HG02970 (cell line): ENCODE measurements at regions not wholly inside any gene's neighbourhood (a gene's known extent, or its start where the extent isn't known, plus 50 kb on each side); places are given as distances from the start of the nearest gene placed in this dataset.

Source experiments
- ATAC-seq: cut with Tn5 transposase; IDR thresholded peaks from one replicate; pipeline ENCODE4 v1.9.1; 2021; ENCODE audit warnings: mild to moderate bottlenecking, moderate library complexity, moderate number of reproducible peaks; ENCODE audit not compliant: unreplicated experiment, low FRiP score

DNA sequence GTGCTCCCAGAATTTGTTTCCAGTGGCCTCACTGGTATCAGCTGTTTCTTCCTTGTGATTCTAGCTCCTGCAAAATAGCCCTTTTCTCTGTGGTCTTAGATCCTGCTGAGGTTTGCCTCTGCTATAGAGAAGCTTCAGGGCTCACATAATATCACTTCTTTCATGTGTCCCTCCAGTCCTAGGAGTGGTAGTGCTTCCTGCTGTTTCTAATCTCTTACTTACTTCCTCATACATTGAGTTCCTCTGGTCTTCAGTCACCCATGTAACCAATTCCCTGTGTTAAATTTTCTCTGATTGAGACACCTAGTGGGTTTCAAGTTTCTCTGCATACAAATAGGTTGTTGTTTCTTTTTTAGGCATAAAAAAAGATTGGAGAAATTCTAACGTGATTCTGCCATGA lies 1567.9 kb downstream of the ARAP2 start:
- ATAC-seq = no peak

DNA sequence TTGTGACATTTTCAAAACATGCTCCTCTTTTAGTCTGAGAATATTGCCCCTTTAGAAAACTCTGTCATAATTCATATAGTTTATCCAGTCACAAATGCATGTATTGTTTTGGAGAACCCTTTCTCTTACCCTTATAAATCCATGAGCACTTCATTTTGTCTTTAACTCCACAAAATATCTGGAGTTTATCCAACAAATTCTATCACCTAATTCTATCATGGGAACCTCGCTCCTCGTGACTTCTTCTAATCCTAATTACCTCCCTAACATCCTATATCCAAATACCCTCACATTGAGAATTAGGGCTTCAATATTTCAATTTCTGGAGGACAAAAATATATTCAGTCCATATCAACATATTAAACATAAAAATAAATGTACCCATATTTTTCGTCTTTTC lies 1565.9 kb downstream of the ARAP2 start:
- no peak for ATAC-seq

DNA sequence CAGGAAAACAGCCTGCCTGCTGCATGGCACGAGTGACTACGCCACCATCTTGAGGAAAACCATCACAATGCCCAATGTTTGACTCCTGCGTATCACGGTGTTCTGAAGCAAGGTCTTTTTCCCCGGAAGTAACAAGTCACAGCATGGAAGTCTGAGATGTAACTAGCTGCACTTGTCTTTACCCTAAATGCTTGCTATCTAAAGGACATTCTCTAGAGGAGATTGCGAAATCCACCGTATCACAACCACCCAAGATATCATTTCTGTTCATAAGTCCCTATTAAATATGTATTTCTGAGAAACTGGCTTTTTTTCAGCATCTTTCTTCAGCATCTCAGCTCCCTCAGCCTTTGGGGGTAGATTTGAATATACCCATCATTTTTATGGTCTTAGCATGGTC lies 1565.1 kb downstream of the ARAP2 start:
- ATAC-seq = no peak

DNA sequence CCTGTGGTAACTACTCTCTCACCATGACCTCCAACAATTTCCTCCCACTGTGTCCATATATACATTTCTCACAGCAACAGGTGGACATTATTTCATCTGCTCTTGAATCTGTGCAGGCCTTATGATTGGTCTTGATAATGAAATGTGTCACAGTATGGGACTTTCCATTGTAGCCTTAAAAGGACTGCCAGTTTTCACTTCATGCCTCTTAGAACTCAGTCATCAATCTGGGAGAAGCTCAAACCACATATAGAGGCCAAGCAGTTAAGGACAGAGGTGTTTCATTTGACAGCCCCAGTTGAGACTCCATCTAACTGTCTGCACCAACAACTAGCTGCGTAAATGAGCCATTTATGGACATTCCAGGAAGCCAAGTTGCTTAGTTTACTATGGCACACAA lies 1534.8 kb downstream of the ARAP2 start:
- ATAC-seq = no peak

DNA sequence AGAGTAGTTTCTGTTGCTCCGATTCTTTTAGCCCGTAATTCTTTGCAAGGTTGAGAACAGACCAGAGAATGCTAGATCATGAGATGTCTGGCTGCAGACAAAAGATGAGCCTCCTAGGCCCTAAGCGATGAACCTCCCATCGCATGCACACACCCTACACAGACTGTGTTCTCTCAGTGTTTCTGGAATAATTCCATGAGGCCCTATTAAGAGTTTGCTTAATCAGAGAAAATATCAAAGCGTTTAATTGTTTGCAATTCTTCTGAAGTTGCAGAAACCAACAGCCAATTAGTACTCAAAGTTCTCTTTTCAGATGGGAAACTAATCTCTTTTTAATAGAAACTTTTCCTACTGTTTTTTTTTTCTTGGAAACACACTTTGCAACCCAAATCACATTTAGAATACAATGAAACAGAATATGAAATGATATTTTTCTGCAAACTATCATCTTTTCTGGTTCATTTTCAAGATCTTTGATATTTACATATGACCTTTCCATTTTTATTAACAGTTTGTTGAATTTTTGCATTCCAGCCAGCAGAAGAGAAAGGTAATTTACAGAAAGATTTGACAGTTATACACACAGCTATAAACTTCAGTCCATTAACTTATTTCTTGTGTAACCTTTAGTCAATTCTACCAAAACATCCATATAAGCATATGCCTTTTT lies 1525.6 kb downstream of the ARAP2 start:
- no peak for ATAC-seq

DNA sequence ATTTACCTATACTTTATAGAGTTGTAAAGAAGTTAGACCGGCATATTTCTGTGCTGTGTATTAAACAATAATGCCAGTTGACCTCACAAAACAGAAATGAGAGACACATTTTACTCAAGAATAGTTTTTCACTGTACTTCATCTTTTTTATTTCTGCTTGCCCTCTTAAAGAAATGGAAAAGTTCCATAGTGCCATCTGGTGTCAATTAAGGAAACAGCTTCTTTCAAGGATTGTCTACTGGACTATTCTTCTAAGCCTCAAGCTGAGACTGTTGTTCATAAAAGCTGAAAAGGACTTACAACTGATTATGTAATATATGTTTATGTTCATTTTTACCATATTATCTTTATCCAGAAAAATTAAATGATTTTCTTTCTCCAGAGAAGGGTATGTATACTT lies 1523.7 kb downstream of the ARAP2 start:
- no peak for ATAC-seq

DNA sequence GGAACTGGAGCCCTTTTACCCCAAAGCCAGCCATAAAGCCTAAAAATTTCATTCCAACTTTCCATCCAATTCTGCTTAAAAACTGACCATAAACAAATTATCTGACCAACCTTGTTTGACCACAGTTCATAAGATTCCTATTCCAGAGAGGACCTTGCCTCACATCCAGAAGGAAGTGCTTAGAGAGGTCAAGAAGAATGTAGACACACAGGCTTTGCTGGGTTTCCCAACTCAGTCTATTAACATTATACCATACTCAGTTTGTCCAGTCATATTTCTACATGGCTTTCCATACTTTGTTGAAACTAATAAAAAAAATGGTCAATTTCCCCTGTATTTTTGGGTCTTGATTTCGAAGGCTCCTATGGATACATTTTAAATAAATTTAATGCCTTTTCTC lies 1522.5 kb downstream of the ARAP2 start:
- ATAC-seq = no peak

DNA sequence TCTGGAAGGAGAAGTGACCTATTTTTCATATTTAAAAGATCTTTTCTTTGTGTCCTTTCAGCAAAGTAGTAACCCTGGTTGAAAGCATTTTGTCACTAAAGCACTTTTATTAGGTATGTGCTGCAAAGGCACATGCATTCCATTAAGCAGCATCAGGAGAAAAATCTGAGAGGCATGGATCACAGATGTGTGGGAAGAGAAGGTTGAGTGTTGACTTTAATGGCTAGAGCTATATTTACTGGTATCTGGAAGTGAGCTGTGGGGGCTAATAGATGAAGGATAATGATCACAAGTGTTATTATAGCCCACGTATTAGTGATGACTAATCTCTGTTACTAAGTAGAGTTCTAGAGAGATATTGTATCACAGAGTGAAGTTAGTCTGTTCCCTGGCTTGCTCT lies 1520.7 kb downstream of the ARAP2 start:
- ATAC-seq = no peak

DNA sequence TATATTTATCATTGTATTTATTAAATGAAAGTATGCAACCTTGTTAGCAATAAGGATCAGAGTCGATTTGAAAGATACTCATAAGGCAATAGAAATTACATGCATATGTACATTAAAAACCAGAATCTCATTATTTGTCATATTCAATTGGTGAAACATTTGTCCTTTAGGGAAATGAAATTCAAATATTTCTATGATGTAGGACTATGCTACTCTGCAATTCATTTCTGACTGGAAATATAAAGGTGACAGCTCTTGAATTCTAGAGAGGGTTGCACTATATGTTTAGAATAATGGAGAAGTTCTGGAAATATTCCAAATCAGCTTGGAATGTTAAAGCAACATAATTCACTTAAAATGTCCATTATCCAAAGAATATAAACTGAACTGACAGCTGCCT lies 1519.8 kb downstream of the ARAP2 start:
- no peak for ATAC-seq

DNA sequence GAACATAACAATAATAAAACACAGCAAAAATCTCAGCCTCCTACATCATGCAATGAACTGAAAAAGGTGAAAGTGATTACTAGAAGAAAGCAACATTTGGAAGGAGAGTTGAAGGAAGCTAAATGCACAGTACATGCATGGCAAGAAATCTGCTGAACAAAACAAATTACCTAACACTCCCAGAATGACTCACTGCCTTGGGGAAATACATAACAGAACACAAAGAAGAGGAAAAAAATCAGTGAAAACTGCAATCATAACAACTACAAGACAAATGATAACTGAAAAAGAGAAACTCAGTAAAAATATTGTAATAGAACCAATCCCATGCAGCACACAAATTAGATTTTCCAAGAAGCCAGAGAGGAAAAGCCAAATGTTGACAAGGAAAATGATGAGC lies 1513.2 kb downstream of the ARAP2 start:
- no peak for ATAC-seq

DNA sequence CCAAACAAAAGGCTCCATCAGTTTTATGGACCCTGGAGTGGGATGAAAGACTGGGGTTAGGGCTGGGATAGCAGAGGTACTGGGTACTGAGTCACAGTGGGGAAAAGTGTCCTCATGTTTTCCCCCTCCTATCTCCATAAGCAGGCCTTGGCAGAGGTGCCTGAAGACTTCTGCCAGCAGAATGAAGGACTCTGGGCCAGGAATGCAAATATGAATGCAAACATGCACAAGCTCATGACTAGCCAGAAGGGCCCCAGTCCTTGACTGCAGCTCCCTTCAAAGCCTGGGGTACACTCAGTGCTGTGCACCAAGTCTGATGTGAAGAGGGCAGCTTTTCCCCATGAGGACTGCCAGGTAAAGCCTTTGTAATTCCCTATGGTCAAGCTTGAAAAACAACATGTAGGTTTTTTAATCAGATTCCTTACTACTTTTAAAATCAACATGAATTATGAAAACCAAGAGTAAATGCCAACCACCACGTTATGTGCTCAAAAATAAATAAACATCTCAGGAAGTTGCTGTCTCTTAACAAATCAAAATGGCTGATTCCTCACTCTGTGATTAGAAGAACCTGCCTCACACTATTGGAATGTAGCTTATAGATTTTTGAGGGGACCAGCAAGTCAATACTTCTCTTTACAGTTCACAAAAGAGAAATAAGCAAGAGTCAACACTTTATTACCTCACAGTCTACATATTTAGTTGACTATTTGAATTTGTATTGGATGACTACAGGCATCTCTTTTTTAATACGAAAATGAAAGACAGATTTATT lies 1512.0 kb downstream of the ARAP2 start:
- no peak for ATAC-seq

DNA sequence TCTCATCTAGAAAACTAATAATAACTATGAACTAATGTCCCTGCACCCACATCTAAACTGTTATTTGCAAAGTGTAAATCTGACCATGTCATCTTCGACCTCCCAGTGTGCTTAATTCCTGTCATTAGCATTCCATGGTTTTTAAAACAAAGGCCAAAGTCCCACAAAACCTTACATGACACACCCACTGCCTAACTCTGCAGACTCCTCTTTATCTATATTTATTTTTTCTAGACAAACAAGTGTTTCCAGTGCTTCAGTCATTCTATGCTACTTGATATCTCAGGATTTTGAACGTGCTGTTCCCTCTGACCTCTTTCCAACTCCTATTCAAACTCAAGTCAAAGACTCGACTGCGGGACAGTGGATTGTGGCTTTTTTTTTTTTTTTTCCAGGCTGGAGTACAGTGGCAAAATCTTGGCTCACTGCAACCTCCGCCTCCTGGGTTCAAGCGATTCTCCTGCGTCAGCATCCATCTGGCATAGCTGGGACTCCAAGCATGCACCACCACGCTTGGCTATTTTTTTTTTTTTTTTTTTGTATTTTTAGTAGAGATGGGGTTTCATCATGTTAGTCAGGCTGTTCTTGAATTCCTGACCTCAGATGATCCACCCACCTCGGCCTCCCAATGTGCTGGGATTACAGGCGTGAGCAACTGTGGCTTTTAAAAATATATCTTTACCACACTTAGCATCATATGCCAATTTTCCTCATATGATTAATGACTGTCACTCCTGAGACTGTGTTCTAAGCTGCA lies 1511.0 kb downstream of the ARAP2 start:
- no peak for ATAC-seq

DNA sequence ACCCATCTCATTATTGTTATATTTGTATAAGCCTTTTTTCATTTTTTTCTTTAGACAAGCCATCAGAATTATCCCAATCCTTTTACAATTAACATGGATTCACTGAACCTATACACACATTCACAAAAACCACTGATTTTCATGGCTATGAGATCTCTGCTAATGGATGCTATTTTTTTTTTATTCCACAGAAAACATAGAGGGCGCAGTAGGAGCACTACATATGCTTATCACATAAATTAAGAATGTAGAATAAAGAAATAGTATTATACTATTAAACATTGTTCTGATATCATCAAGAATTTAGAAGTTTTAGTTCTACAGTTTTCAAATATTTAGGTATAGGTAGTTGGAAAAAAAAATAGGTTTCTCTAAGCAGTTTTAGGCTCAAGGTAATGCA lies 1477.4 kb downstream of the ARAP2 start:
- ATAC-seq = no peak

DNA sequence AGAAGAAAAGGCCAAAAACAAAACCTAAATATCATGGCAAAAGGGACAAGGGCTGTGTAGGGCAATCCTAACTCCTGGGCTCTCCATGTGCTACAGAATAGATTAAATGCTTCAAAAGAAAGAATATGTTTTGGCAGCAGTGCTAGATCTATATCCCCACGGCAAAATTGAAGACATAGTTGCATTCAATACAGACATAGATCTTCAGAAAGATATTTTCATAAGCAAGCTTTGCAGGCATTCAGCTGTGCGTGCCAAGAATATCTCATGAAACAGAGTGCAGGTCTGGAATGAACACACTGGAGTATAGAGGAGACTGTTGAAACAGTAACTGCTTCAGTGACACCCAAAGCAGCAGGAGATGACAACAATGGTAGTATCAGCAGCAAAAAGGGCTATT lies 1476.9 kb downstream of the ARAP2 start:
- ATAC-seq = no peak

DNA sequence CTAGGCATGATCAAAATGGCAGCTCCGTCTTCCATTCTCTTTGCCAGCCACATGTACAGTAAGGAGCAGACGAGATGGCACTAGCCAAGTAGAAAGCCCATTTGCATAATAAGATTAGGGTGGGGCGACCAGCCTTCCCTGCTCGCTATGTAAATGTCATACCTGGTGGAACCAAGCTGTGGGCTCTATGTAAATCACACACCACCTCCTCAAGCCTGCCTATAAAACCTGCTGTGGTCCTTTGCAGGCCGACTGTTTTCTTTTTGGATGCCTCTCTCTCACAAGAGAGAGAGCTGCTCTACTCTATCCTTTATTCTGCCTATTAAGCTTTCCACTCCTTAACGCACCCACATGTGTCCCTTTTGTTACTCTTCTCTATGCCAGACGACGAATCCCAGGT lies 1472.7 kb downstream of the ARAP2 start:
- ATAC-seq = no peak

DNA sequence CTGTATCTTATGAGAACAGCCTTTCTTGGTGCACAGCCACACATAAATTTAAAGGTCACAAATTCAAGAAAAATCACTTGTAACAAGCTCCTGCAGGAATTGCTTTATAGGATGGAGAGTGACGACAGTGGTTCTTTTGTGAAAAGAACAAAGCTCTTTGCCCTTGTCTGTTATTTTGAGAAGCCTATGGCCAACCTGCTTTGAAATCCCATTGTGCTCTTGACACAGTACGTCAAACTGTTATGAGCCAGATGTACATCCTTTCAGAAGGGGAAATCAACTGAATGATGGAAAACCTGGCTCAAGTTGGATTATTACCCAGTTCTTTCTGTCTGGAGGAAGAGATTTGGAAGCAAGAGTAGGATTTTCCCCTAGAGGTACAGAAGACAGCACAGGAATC lies 1454.2 kb downstream of the ARAP2 start:
- ATAC-seq = no peak

DNA sequence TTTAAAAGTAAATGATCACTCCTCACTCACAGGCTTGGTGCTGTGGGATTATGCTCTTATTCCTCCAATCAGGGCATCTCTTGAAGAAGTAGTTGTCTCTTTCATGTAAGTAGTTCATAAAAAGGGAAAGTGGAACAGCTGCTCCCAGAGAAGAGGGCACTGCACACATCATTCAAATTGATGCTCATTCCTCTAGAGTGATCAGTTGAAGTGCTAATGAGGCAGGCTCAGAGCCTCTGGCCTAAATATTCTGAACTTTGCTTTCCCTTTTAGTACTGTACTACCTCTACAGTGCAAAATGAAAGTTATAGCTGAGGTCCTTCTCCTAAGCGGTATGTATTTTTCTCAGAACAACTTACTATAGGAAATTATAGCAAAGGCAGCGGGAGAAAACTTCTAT lies 1453.1 kb downstream of the ARAP2 start:
- no peak for ATAC-seq

DNA sequence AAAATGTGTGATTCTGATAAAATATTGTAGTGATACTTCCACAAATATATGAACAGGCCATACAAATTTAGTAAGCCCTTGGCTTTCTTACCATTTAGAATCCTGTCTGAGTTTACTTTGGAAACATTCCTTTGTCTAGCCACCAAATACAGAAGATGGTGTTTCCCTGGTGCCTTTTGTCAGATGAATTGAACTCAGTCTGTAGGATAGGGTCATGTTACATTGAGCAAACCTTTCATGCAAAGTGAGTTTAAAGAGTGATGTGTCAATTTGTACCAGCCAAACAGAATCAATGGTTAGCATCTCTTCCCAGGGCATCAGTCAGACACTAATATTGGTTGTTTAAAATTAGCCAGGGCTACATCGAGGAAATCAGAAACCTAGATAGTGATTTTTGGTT lies 1443.4 kb downstream of the ARAP2 start:
- ATAC-seq = no peak

DNA sequence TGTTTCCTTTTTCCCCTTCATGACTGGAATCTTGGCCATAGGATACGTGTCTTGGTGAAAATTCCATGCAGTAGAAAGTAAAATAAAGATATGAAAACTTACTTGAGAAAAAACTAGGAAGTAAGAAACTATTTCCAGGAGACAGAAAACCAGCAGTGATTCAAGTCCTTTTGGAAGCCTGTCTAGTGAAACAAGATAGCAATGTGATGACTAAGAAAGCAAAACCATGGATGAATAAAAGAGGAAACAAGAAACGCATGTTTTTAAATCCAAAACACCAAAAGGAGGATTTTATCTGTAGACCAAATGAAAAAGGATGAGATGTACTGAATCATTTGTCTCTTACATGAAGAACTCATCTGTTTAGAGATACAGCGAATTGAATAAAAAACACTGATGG lies 1430.0 kb downstream of the ARAP2 start:
- ATAC-seq = no peak

DNA sequence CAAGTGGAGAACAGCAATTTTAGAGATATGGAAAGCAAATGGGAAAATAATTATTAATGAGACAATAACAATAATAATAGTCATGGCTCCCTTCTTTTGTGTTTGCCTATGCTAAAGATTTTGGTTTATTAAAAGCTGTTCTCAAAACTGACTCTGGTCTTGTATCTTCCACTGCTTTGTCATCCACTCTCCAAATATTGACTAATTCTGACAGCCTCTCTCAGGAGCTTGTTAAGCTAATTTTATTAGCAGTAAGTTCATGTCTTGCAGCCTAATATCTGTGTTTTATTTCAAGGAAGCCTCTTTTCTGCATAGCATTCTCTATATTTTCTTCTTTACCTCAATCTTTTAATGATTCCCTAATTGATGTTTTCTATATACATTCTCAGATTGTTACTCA lies 1419.8 kb downstream of the ARAP2 start:
- no peak for ATAC-seq

DNA sequence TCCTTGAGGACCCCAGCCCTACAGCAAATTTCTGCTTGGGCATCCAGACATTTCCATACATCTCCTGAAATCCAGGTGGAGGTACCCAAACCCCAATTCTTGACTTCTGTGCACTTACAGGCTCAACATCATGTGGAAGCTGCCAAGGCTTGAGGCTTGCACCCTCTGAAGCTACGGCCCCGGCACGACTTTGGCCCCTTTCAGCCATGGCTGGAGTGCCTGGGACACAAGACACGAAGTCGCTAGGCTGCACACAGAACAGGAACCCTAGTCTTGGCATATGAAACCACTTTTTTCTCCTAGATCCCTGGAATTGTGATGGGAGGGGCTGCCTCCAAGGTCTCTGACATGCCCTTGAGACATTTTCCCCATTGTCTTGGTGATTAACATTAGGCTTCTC lies 1417.7 kb downstream of the ARAP2 start:
- ATAC-seq = no peak

DNA sequence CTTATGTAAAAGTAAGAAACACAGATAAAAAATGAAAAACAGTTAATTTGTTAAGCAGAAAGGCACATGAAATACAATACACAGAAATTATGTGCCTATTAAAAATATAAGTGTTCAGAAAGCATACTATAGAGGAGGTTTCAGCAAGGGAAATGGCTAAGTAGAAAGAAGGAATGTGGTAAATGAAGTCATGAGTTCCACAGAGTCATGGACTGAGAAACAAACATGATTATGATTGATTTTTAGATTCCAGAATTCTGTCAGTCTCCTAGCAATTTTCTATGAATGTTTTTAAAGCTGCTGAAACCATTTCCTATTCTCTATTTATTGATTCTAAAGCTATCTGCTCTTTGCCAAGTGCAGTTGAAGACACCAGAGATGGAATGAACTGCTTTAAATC lies 1398.4 kb downstream of the ARAP2 start:
- no peak for ATAC-seq
